ENCODE measurements at regions not wholly inside any gene's neighbourhood (a gene's known extent, or its start where the extent isn't known, plus 50 kb on each side); places are given as distances from the start of the nearest gene placed in this dataset.
"Not testable (repeated sequence)": the region's sequence is repeated elsewhere in the genome, so short reads cannot be mapped to it uniquely, and the experiment has no call there.

DNA sequence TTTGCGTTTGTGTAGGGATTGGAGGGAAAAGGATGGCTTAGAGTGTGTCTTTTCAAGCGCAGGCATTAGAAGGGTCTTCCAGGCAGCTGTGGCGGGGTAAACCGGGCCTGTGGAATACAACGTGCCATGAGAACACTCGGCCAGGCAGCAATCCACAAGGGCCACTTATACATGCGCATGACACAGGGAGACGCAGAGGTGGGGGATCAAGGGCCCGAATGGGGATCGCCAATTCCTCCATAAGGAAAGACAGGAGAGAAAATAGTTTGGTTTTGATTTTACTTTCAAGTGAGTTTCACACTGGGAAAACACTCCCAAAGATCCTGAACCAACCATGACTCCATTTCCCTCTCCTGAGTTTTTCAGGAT is 71.6 kb downstream of the SPRING1 start:
- no peak for DNase-seq (ENCODE audit: low read depth, low spot score)
- TF ChIP-seq, protein P1, sequence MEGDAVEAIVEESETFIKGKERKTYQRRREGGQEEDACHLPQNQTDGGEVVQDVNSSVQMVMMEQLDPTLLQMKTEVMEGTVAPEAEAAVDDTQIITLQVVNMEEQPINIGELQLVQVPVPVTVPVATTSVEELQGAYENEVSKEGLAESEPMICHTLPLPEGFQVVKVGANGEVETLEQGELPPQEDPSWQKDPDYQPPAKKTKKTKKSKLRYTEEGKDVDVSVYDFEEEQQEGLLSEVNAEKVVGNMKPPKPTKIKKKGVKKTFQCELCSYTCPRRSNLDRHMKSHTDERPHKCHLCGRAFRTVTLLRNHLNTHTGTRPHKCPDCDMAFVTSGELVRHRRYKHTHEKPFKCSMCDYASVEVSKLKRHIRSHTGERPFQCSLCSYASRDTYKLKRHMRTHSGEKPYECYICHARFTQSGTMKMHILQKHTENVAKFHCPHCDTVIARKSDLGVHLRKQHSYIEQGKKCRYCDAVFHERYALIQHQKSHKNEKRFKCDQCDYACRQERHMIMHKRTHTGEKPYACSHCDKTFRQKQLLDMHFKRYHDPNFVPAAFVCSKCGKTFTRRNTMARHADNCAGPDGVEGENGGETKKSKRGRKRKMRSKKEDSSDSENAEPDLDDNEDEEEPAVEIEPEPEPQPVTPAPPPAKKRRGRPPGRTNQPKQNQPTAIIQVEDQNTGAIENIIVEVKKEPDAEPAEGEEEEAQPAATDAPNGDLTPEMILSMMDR (conservative IDR thresholded peaks at IDR 0.05): no peak
- Mint-ChIP-seq H3K4me3 (no peak overlapping the region), H3K36me3 (ENCODE audit: low read depth) (no peaks in the 10 kb centered on the region), H3K27ac (ENCODE audit: unreplicated experiment) (no peak overlapping the region), H3K9me3 (peaks cover 2% of the 10 kb centered on the region), H3K4me1 (peaks cover 33% of the 10 kb centered on the region), H3K27me3 (ENCODE audit: low read depth) (no peaks in the 10 kb centered on the region)

DNA sequence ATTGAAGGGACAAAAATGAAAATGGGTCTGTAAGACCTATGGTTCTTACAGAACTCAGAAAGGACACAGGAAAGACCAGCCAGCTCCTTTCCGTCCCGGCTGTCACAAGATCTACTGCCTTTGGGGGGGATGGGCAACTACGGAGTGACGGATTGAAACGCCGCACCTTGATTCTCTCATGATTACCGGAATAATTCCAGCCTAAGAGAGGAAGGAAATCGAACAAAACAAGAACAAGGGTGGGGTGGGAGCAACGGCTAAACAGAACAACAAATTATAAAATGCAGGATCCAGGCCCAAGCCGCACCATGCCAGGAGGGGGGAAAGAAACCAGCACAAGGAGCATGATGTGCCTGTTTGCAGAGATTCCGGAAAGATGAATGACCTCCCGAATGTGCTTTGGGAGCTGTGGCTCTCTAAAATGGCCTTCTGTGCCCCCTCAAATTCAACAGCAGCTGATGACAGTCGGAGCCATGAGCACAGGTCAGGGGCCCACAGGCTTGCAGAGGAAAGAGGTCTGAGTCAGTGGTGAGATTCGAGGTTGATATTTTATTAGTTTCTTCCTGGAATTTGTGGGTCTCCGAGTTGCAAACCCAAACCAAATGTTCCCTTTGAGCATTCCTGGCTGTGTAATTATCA is 72.1 kb downstream of the SPRING1 start:
- peaks cover 35% of the 10 kb centered on the region for H3K4me1 Mint-ChIP-seq
- DNase-seq (ENCODE audit: low read depth, low spot score): no peak
- H3K27ac Mint-ChIP-seq (ENCODE audit: unreplicated experiment): no peak overlapping the region
- peaks cover under 1% of the 10 kb centered on the region for H3K9me3 Mint-ChIP-seq
- no peaks in the 10 kb centered on the region for H3K36me3 Mint-ChIP-seq (ENCODE audit: low read depth)
- no peaks in the 10 kb centered on the region for H3K27me3 Mint-ChIP-seq (ENCODE audit: low read depth)
- H3K4me3 Mint-ChIP-seq: no peak overlapping the region
- TF ChIP-seq, protein P1 (conservative IDR thresholded peaks at IDR 0.05): no peak

DNA sequence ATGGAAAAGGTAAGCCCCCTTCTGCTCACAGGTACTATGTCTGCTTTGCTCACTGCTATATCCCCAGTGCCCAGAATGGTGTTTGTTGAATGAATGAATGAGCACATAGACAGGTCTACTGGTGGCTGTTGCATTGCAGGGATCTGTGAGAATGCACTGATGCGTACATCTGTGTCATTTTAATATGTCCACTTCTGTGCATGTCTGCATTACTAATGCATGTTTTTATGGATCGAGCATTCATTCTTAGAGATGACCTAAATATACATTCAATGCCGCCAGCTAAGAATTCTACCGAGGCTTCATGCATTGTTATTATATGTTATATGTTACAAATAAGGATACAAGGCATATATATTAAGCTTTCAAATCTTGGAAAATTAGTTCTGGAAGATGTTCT is 73.8 kb downstream of the SPRING1 start:
- peaks cover 41% of the 10 kb centered on the region for H3K4me1 Mint-ChIP-seq
- no peaks in the 10 kb centered on the region for H3K9me3 Mint-ChIP-seq
- no peak for DNase-seq (ENCODE audit: low read depth, low spot score)
- H3K36me3 Mint-ChIP-seq (ENCODE audit: low read depth): no peaks in the 10 kb centered on the region
- H3K4me3 Mint-ChIP-seq: no peak overlapping the region
- TF ChIP-seq, protein P1 (conservative IDR thresholded peaks at IDR 0.05): no peak
- no peak overlapping the region for H3K27ac Mint-ChIP-seq (ENCODE audit: unreplicated experiment)
- H3K27me3 Mint-ChIP-seq (ENCODE audit: low read depth): no peaks in the 10 kb centered on the region

DNA sequence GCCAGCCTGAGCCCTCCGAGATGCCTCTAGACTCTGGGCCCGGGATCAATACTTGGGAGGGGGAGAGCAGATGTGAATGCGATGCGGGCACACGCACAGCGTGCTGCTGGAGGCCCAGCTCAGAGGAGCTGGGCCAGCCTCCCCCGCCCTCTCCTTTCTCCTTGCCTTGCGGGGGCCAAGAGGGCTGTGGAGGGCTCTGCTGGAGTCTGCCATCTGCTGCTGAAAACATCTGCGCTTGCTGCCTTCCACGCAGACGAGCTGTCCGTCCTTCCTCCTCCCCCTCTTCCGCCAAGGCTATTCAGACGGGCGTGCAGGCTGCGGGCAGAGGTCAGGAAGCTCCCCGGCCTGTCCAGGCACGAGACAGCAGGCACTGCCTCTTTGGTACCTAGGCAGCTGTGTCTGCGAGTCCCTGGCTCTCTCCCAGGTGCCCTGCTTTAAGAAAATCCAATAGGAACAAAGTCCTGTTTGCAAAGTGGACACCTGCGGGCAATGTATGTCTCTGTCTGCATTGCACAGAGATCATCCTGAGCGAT is 75.2 kb downstream of the SPRING1 start:
- peak overlapping the region; percentile 64 for H3K4me3 Mint-ChIP-seq
- H3K27ac Mint-ChIP-seq (ENCODE audit: unreplicated experiment): peak overlapping the region; percentile 96

DNA sequence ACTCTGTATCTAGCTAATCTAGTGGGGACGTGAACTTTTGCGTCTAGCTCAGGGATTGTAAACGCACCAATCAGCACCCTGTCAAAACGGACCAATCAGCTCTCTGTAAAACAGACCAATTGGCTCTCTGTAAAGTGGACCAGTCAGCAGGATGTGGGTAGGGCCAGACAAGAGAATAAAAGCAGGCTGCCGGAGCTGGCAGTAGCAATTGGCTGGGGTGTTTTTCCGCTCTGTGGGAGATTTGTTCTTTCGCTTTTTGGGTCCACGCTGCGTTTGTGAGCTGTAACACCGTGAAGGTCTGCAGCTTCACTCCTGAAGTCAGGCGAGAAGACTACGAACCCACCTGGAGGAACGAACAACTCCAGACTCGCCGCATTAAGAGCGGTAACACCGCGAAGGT is 76.5 kb downstream of the SPRING1 start:
- Mint-ChIP-seq H3K36me3 (ENCODE audit: low read depth) (no peaks in the 10 kb centered on the region), H3K27me3 (ENCODE audit: low read depth) (peaks cover 4% of the 10 kb centered on the region), H3K4me1 (peaks cover 63% of the 10 kb centered on the region), H3K9me3 (no peaks in the 10 kb centered on the region), H3K4me3 (no peak overlapping the region), H3K27ac (ENCODE audit: unreplicated experiment) (no peak overlapping the region)
- no peak for DNase-seq (ENCODE audit: low read depth, low spot score)
- TF ChIP-seq, protein P1 (conservative IDR thresholded peaks at IDR 0.05): no peak

More for the DNA sequence above, 75.2 kb downstream of the SPRING1 start:
- peaks cover 53% of the 10 kb centered on the region for H3K4me1 Mint-ChIP-seq
- H3K9me3 Mint-ChIP-seq: no peaks in the 10 kb centered on the region
- peak; percentile 52 for DNase-seq (ENCODE audit: low read depth, low spot score)
- no peaks in the 10 kb centered on the region for H3K27me3 Mint-ChIP-seq (ENCODE audit: low read depth)
- TF ChIP-seq, protein P1 (conservative IDR thresholded peaks at IDR 0.05): no peak
- H3K36me3 Mint-ChIP-seq (ENCODE audit: low read depth): no peaks in the 10 kb centered on the region

DNA sequence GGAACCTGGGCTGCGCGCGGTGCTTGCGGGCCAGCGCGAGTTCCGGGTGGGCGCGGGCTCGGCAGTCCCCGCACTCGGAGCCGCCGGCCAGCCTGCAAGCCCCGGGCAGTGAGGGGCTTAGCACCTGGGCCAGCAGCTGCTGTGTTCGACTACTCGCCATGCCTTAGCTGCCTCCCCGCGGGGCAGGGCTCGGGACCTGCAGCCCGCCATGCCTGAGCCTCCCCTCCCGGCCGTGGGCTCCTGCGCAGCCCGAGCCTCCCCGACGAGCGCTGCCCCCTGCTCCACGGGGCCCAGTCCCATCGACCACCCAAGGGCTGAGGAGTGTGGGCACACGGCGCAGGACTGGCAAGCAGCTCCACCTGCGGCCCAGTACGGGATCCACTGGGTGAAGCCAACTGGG is 77.1 kb downstream of the SPRING1 start:
- H3K9me3 Mint-ChIP-seq; H3K27me3 Mint-ChIP-seq (ENCODE audit: low read depth); DNase-seq (ENCODE audit: low read depth, low spot score); H3K36me3 Mint-ChIP-seq (ENCODE audit: low read depth); H3K27ac Mint-ChIP-seq (ENCODE audit: unreplicated experiment); H3K4me3 Mint-ChIP-seq: not testable (repeated sequence)
- H3K4me1 Mint-ChIP-seq: peaks cover 57% of the 10 kb centered on the region

All from neural crest cell (in vitro differentiated cells).